Activated naive CD4-positive, alpha-beta T cell treated with anti-CD3 and anti-CD28 coated beads, Interleukin-2, amount 50 U/mL, for 16 hours (primary cell): ENCODE measurements at regions not wholly inside any gene's neighbourhood (a gene's known extent, or its start where the extent isn't known, plus 50 kb on each side); places are given as distances from the start of the nearest gene placed in this dataset.
"Not testable (repeated sequence)": the region's sequence is repeated elsewhere in the genome, so short reads cannot be mapped to it uniquely, and the experiment has no call there.

Source experiments
- DNase-seq: peaks from one replicate; pipeline ENCODE4 v3.0.0-alpha.2; 2020

GRCh38 chr6:90369024-90369519, 72.4 kb upstream of the BACH2 start:
- DNase-seq = no peak

GRCh38 chr6:90368601-90369000, 72.0 kb upstream of the BACH2 start:
- no peak for DNase-seq

- no peak for DNase-seq
Observed at GRCh38 chr6:90368001-90368400, 71.4 kb upstream of the BACH2 start.

- DNase-seq = no peak
Observed at GRCh38 chr6:90365565-90366219, 69.0 kb upstream of the BACH2 start.

- no peak for DNase-seq
Observed at GRCh38 chr6:90365002-90365401, 68.4 kb upstream of the BACH2 start.

GRCh38 chr6:90364286-90364685, 67.6 kb upstream of the BACH2 start:
- no peak for DNase-seq

GRCh38 chr6:90362318-90362717, 65.7 kb upstream of the BACH2 start:
- no peak for DNase-seq

GRCh38 chr6:90361174-90361573, 64.5 kb upstream of the BACH2 start:
- DNase-seq = no peak

GRCh38 chr6:90358036-90358770, 61.6 kb upstream of the BACH2 start:
- DNase-seq = not testable (repeated sequence)

GRCh38 chr6:90356012-90356421, 59.4 kb upstream of the BACH2 start:
- DNase-seq = no peak

- no peak for DNase-seq
Observed at GRCh38 chr6:90354961-90355360, 58.3 kb upstream of the BACH2 start.

- DNase-seq = no peak
Observed at GRCh38 chr6:90351696-90352095, 55.1 kb upstream of the BACH2 start.

GRCh38 chr6:90350689-90351554, 54.3 kb upstream of the BACH2 start:
- DNase-seq = peak; percentile 41

- DNase-seq = peak; percentile 19
Observed at GRCh38 chr6:90347411-90347851, 50.8 kb upstream of the BACH2 start.

GRCh38 chr6:90346729-90347128, 50.1 kb upstream of the BACH2 start:
- no peak for DNase-seq
